Gastroesophageal sphincter (tissue), 3 donors: ENCODE measurements at regions not wholly inside any gene's neighbourhood (a gene's known extent, or its start where the extent isn't known, plus 50 kb on each side); places are given as distances from the start of the nearest gene placed in this dataset.

ENCODE experiments used
- CTCF ChIP-seq, 4 experiments: fragments of 200-600 bp in 2 of 4; fragments of 450-650 bp in 2 of 4; sonication (generic) in 1 of 4; IDR thresholded peaks; one replicate each; pipeline ENCODE4 v1.5.1; 2017 to 2019; ENCODE audit warnings: antibody characterized with exemption in 4 of 4, mild to moderate bottlenecking in 2 of 4, moderate library complexity in 2 of 4
- POLR2AphosphoS5 ChIP-seq: sonication (generic); formaldehyde crosslinking; IDR thresholded peaks from one replicate; pipeline ENCODE4 v1.6.1; 2017; ENCODE audit warnings: antibody characterized with exemption

DNA sequence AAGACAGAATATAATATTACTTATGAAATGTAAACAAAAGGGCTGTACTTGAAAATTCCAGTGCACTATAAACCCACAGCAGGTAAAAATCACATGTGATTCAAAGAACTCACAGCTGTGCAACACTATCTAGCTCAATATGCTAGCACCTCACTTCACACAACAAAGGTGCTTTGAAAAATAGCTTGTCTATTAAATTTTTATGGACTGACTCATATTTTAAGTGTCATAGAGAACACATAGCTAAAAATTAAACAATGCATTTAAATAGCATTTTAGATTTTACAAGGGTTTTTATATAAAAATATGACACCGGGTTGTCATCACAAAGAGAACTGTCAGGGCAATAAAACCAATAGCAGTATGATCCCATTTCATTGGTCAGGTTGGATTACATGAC, 1390.5 kb upstream of the TENM4 start:
- TF ChIP-seq POLR2AphosphoS5 (no peak), CTCF (IDR thresholded peaks at IDR 0.05) (no peak)
